ENCODE measurements at regions not wholly inside any gene's neighbourhood (a gene's known extent, or its start where the extent isn't known, plus 50 kb on each side); places are given as distances from the start of the nearest gene placed in this dataset.

- H3K4me3 ChIP-seq (ENCODE audit: low read depth, low read length) = no peak overlapping the region
- TF ChIP-seq CTCF (conservative IDR thresholded peaks at IDR 0.05; ENCODE audit: low read depth, low read length) = no peak
- no peak for DNase-seq (ENCODE audit: low read depth)
Observed at GRCh38 chr7:96837593-96837992, 127.9 kb upstream of the SEM1 start.

DNA sequence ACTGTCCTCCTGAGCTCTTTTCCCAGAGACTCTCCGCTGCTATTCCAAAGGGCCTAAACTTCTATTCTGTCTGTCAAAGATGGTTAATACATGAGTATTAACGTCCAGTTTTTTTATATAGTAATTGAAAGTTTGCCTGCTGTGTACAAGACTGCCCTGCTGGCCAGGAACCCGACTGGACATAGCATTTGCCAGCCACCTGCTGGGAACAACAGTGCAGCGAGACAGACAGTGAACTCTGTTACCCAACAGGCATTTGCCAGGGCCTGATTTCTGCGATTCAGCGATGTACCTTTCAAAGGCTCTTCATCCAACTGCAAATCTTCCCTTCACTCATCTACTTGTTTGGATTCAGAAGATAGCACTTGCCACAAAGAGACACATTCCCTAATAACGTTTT is 128.8 kb upstream of the SEM1 start:
- no peak for DNase-seq (ENCODE audit: low read depth)
- no peak for TF ChIP-seq CTCF (conservative IDR thresholded peaks at IDR 0.05; ENCODE audit: low read depth, low read length)
- H3K4me3 ChIP-seq (ENCODE audit: low read depth, low read length) = no peak overlapping the region

DNA sequence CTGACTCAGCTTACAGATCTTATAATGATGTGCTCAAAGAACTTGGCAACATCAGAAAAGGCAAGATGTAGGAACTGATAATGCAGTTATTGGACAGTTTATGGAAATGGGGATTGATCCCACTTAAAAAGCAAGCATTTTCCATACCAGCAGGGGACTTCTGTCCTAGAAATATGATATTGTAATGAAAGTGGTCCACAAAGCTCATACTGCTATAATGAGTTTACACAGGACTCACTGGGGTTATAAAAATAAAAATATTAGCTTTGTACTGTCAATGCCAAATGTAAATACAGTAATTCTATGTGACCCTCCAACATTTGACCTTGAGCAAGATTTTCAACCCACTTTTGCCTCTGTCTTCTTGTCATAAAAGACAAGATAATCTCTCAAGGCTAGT is 145.5 kb upstream of the SEM1 start:
- DNase-seq (ENCODE audit: low read depth) = no peak
- TF ChIP-seq CTCF (conservative IDR thresholded peaks at IDR 0.05; ENCODE audit: low read depth, low read length) = no peak
- H3K4me3 ChIP-seq (ENCODE audit: low read depth, low read length) = no peak overlapping the region

GRCh38 chr7:96855691-96856090 is 146.0 kb upstream of the SEM1 start:
- DNase-seq (ENCODE audit: low read depth) = no peak
- TF ChIP-seq CTCF (conservative IDR thresholded peaks at IDR 0.05; ENCODE audit: low read depth, low read length) = no peak

GRCh38 chr7:96869538-96869937 is 135.8 kb upstream of the DLX6 start:
- DNase-seq (ENCODE audit: low read depth) = no peak
- H3K4me3 ChIP-seq (ENCODE audit: low read depth, low read length) = no peak overlapping the region
- no peak for TF ChIP-seq CTCF (conservative IDR thresholded peaks at IDR 0.05; ENCODE audit: low read depth, low read length)

More at GRCh38 chr7:96855691-96856090, 146.0 kb upstream of the SEM1 start:
- H3K4me3 ChIP-seq (ENCODE audit: low read depth, low read length) = no peak overlapping the region

GRCh38 chr7:96870185-96870584 is 135.2 kb upstream of the DLX6 start:
- no peak for TF ChIP-seq CTCF (conservative IDR thresholded peaks at IDR 0.05; ENCODE audit: low read depth, low read length)
- no peak for DNase-seq (ENCODE audit: low read depth)
- H3K4me3 ChIP-seq (ENCODE audit: low read depth, low read length) = no peak overlapping the region

DNA sequence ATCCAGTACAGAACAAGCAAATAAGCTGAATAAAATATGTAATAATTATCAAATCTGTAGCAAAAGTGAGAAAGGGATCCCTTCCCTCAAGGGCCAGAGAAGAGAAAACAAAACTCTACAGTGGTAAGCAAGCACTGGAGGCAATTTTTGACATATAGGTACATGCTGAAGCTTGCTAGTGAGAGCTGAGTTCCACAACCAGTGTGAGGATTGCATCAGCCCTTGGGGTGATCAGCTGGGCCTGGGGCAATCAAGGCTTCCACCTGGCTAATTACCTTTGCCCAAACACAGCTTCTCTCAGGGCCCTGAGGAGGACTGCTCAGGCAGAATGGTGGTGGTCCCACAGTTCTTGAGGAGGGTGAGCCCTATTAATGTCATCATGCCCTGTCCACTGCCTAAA is 134.4 kb upstream of the DLX6 start:
- no peak for TF ChIP-seq CTCF (conservative IDR thresholded peaks at IDR 0.05; ENCODE audit: low read depth, low read length)
- H3K4me3 ChIP-seq (ENCODE audit: low read depth, low read length) = no peak overlapping the region
- DNase-seq (ENCODE audit: low read depth) = no peak
